Fibroblast of lung (primary cell): ENCODE measurements at regions not wholly inside any gene's neighbourhood (a gene's known extent, or its start where the extent isn't known, plus 50 kb on each side); places are given as distances from the start of the nearest gene placed in this dataset.

ENCODE experiments used
- DNase-seq, 2 donors: peaks; one replicate each; pipeline versions ENCODE4 v3.0.0 to v3.0.0-alpha.2; 2010; ENCODE audit warnings: low read depth in 2 of 2
- H2AFZ ChIP-seq: 2 replicates; pipeline ENCODE4 v1.5.1; 2012; ENCODE audit warnings: low read length, control low read depth, inconsistent platforms
- H3K27ac ChIP-seq: 2 replicates; pipeline ENCODE4 v1.5.1; 2011; ENCODE audit warnings: low read length, control low read depth; ENCODE audit not compliant: insufficient read depth
- H3K27me3 ChIP-seq: 2 replicates; pipeline ENCODE4 v1.5.1; 2011; ENCODE audit warnings: mild to moderate bottlenecking, low read length; ENCODE audit not compliant: control insufficient read depth, insufficient read depth
- H3K36me3 ChIP-seq: 2 replicates; pipeline ENCODE4 v1.5.1; 2011; ENCODE audit warnings: low read length; ENCODE audit not compliant: control insufficient read depth, insufficient read depth
- H3K4me1 ChIP-seq: 2 replicates; pipeline ENCODE4 v1.5.1; 2011; ENCODE audit warnings: low read length; ENCODE audit not compliant: control insufficient read depth, insufficient read depth; ENCODE audit errors: extremely low read depth
- H3K4me2 ChIP-seq: 2 replicates; pipeline ENCODE4 v1.5.1; 2011; ENCODE audit warnings: low read length, control low read depth; ENCODE audit not compliant: insufficient read depth; ENCODE audit errors: extremely low read depth
- H3K4me3 ChIP-seq, 4 experiments: fragments of 200-600 bp in 1 of 4; sonication (generic) in 1 of 4; replicated peaks in 1 of 4; 2 replicates each; pipeline ENCODE4 v1.5.1; 2011 to 2016; ENCODE audit warnings: low read length in 4 of 4, low read depth in 3 of 4, mild to moderate bottlenecking in 3 of 4, control low read depth in 2 of 4, inconsistent platforms in 1 of 4, mixed read lengths in 1 of 4; ENCODE audit not compliant: insufficient read depth in 1 of 4; ENCODE audit errors: control extremely low read depth in 1 of 4
- H3K79me2 ChIP-seq: 2 replicates; pipeline ENCODE4 v1.5.1; 2012; ENCODE audit warnings: mild to moderate bottlenecking, low read length, inconsistent platforms; ENCODE audit not compliant: control insufficient read depth, insufficient read depth
- H3K9ac ChIP-seq: 2 replicates; pipeline ENCODE4 v1.5.1; 2011; ENCODE audit warnings: mild to moderate bottlenecking, low read length, control low read depth; ENCODE audit not compliant: insufficient read depth
- H3K9me3 ChIP-seq: 2 replicates; pipeline ENCODE4 v1.5.1; 2012; ENCODE audit warnings: low read depth, low read length; ENCODE audit not compliant: control insufficient read depth, insufficient read depth
- H4K20me1 ChIP-seq: 2 replicates; pipeline ENCODE4 v1.5.1; 2011; ENCODE audit warnings: low read length; ENCODE audit not compliant: control insufficient read depth, insufficient read depth; ENCODE audit errors: extremely low read depth
- CTCF ChIP-seq, 2 donors: IDR thresholded peaks in 1 of 2; conservative IDR thresholded peaks in 1 of 2; 1 replicate in 1 of 2; 2 replicates in 1 of 2; pipeline ENCODE4 v1.5.1; 2011 to 2012; ENCODE audit warnings: low read length in 2 of 2, control low read depth in 1 of 2, inconsistent platforms in 1 of 2, low read depth in 1 of 2, mild to moderate bottlenecking in 1 of 2
- EZH2 ChIP-seq: IDR thresholded peaks from 2 replicates; pipeline ENCODE4 v1.5.1; 2012; ENCODE audit warnings: low read length, control low read depth, mild to moderate bottlenecking; ENCODE audit errors: missing control alignments

- no peaks in the 10 kb centered on the region for H4K20me1 ChIP-seq
- DNase-seq, result no peak
These were observed 600.6 kb upstream of the B3GALT2 start for GRCh38 chr1:193787061-193787460.

GRCh38 chr1:193785850-193786420 lies 599.5 kb upstream of the B3GALT2 start:
- H3K9me3 ChIP-seq, result no peaks in the 10 kb centered on the region
- no peaks in the 10 kb centered on the region for H3K79me2 ChIP-seq

More at GRCh38 chr1:193787061-193787460, 600.6 kb upstream of the B3GALT2 start:
- Histone ChIP-seq H2AFZ (no peak overlapping the region), H3K9ac (no peak overlapping the region), H3K9me3 (no peaks in the 10 kb centered on the region), H3K4me1 (no peaks in the 10 kb centered on the region), H3K27me3 (no peaks in the 10 kb centered on the region), H3K36me3 (no peaks in the 10 kb centered on the region), H3K4me3 (no peak overlapping the region), H3K4me2 (no peak overlapping the region), H3K27ac (no peak overlapping the region), H3K79me2 (no peaks in the 10 kb centered on the region)
- no peak for TF ChIP-seq CTCF (conservative IDR thresholded peaks at IDR 0.05 in 1 of 2, IDR thresholded peaks at IDR 0.05 in 1 of 2; ENCODE audit: low read depth in 1 of 2, low read length in 2 of 2)

GRCh38 chr1:193774536-193775323 lies 588.3 kb upstream of the B3GALT2 start:
- no peaks in the 10 kb centered on the region for H3K36me3 ChIP-seq
- no peak for DNase-seq
- no peak overlapping the region for H3K27ac ChIP-seq
- H3K4me2 ChIP-seq, result no peak overlapping the region
- TF ChIP-seq CTCF (conservative IDR thresholded peaks at IDR 0.05 in 1 of 2, IDR thresholded peaks at IDR 0.05 in 1 of 2; ENCODE audit: low read depth in 1 of 2, low read length in 2 of 2) (no peak), EZH2 (no peak)
- no peak overlapping the region for H3K9ac ChIP-seq
- H3K79me2 ChIP-seq, result no peaks in the 10 kb centered on the region
- no peak overlapping the region for H3K4me3 ChIP-seq
- no peak overlapping the region for H2AFZ ChIP-seq
- H3K27me3 ChIP-seq, result no peaks in the 10 kb centered on the region
- no peaks in the 10 kb centered on the region for H3K4me1 ChIP-seq
- H3K9me3 ChIP-seq, result no peaks in the 10 kb centered on the region
- no peaks in the 10 kb centered on the region for H4K20me1 ChIP-seq

More at GRCh38 chr1:193785850-193786420, 599.5 kb upstream of the B3GALT2 start:
- peak in 1 of 2 donors; percentile 73 for DNase-seq
- Histone ChIP-seq H3K9ac (no peak overlapping the region), H4K20me1 (no peaks in the 10 kb centered on the region), H3K36me3 (no peaks in the 10 kb centered on the region), H3K4me2 (no peak overlapping the region), H3K4me1 (no peaks in the 10 kb centered on the region), H3K4me3 (no peak overlapping the region), H3K27me3 (no peaks in the 10 kb centered on the region), H3K27ac (no peak overlapping the region), H2AFZ (no peak overlapping the region)
- TF ChIP-seq CTCF (conservative IDR thresholded peaks at IDR 0.05 in 1 of 2, IDR thresholded peaks at IDR 0.05 in 1 of 2; ENCODE audit: low read depth in 1 of 2, low read length in 2 of 2) (no peak), EZH2 (no peak)
